Liver (tissue), 8 donors: ENCODE measurements at regions not wholly inside any gene's neighbourhood (a gene's known extent, or its start where the extent isn't known, plus 50 kb on each side); places are given as distances from the start of the nearest gene placed in this dataset.

Experiments used
- DNase-seq: peaks from one replicate; pipeline ENCODE4 v3.0.0-alpha.2; 2017; ENCODE audit warnings: low spot score
- H3K27ac ChIP-seq, 2 donors: one replicate each; pipeline ENCODE4 v1.7.0; 2013; ENCODE audit warnings: inconsistent platforms in 2 of 2, low read length in 2 of 2, control low read depth in 1 of 2, low read depth in 1 of 2, mild to moderate bottlenecking in 1 of 2
- H3K27me3 ChIP-seq, 4 donors: one replicate each; pipeline versions ENCODE4 v1.6.1 to v1.7.0; 2013; ENCODE audit warnings: low read length in 3 of 4, inconsistent platforms in 1 of 4, mild to moderate bottlenecking in 1 of 4, moderate library complexity in 1 of 4; ENCODE audit not compliant: control insufficient read depth in 4 of 4, insufficient read depth in 4 of 4
- H3K36me3 ChIP-seq, 4 donors: one replicate each; pipeline versions ENCODE4 v1.6.1 to v1.7.0; 2013; ENCODE audit warnings: low read length in 3 of 4, mild to moderate bottlenecking in 3 of 4, low read depth in 1 of 4, moderate library complexity in 1 of 4; ENCODE audit not compliant: control insufficient read depth in 4 of 4, insufficient read depth in 3 of 4
- H3K4me1 ChIP-seq, 4 donors: one replicate each; pipeline versions ENCODE4 v1.6.1 to v1.7.0; 2013; ENCODE audit warnings: low read length in 3 of 4, mild to moderate bottlenecking in 3 of 4, moderate library complexity in 1 of 4; ENCODE audit not compliant: control insufficient read depth in 4 of 4, insufficient read depth in 4 of 4
- H3K4me3 ChIP-seq, 3 donors: one replicate each; pipeline versions ENCODE4 v1.6.1 to v1.7.0; 2013; ENCODE audit warnings: low read length in 3 of 3, control low read depth in 1 of 3, low read depth in 1 of 3, mild to moderate bottlenecking in 1 of 3
- H3K9ac ChIP-seq, 2 donors: one replicate each; pipeline ENCODE4 v1.7.0; 2013; ENCODE audit warnings: low read length in 2 of 2, mild to moderate bottlenecking in 2 of 2, moderate library complexity in 2 of 2, control low read depth in 1 of 2, low read depth in 1 of 2
- H3K9me3 ChIP-seq, 4 donors: one replicate each; pipeline versions ENCODE4 v1.6.1 to v1.7.0; 2013; ENCODE audit warnings: low read length in 3 of 4; ENCODE audit not compliant: control insufficient read depth in 4 of 4
- EGR1 ChIP-seq, 2 donors: IDR thresholded peaks; 2 replicates each; pipeline ENCODE4 v1.6.1; 2016 to 2018; ENCODE audit warnings: antibody characterized with exemption in 2 of 2, low read depth in 2 of 2
- FOXA1 ChIP-seq: IDR thresholded peaks from 2 replicates; pipeline ENCODE4 v1.6.1; 2016; ENCODE audit warnings: antibody characterized with exemption
- FOXA2 ChIP-seq: IDR thresholded peaks from 2 replicates; pipeline ENCODE4 v1.6.1; 2016; ENCODE audit warnings: antibody characterized with exemption
- GABPA ChIP-seq, 2 donors: IDR thresholded peaks in 1 of 2; conservative IDR thresholded peaks in 1 of 2; 2 replicates each; pipeline ENCODE4 v1.6.1; 2016; ENCODE audit warnings: antibody characterized with exemption in 2 of 2, mild to moderate bottlenecking in 1 of 2, moderate library complexity in 1 of 2
- HNF4A ChIP-seq, 2 donors: conservative IDR thresholded peaks; 2 replicates each; pipeline ENCODE4 v1.6.1; 2016; ENCODE audit warnings: antibody characterized with exemption in 2 of 2, mild to moderate bottlenecking in 2 of 2
- HNF4G ChIP-seq: IDR thresholded peaks from 2 replicates; pipeline ENCODE4 v1.6.1; 2016; ENCODE audit warnings: antibody characterized with exemption
- JUND ChIP-seq, 2 donors: IDR thresholded peaks; 2 replicates each; pipeline ENCODE4 v1.6.1; 2016; ENCODE audit warnings: antibody characterized with exemption in 2 of 2
- NR2F2 ChIP-seq: IDR thresholded peaks from 2 replicates; pipeline ENCODE4 v1.6.1; 2016; ENCODE audit warnings: antibody characterized with exemption
- RAD21 ChIP-seq, 2 donors: IDR thresholded peaks; 2 replicates each; pipeline ENCODE4 v1.6.1; 2016; ENCODE audit warnings: antibody characterized with exemption in 2 of 2, mild to moderate bottlenecking in 2 of 2
- RXRA ChIP-seq, 2 donors: IDR thresholded peaks; 2 replicates each; pipeline ENCODE4 v1.6.1; 2017 to 2018; ENCODE audit warnings: antibody characterized with exemption in 2 of 2, mild to moderate bottlenecking in 1 of 2
- SP1 ChIP-seq: IDR thresholded peaks from 2 replicates; pipeline ENCODE4 v1.6.1; 2018; ENCODE audit warnings: antibody characterized with exemption, mild to moderate bottlenecking
- TAF1 ChIP-seq: conservative IDR thresholded peaks from 2 replicates; pipeline ENCODE4 v1.6.1; 2016; ENCODE audit warnings: antibody characterized with exemption, mild to moderate bottlenecking
- YY1 ChIP-seq: IDR thresholded peaks from 2 replicates; pipeline ENCODE4 v1.6.1; 2016; ENCODE audit warnings: antibody characterized with exemption, mild to moderate bottlenecking
- WGBS: extraction: QIAGEN DNeasy Blood & Tissue Kit; methylation state at CpG from one replicate; pipeline ENCODE4 v1.1.7; 2013; 5-methylcytosine and 5-hydroxymethylcytosine counted together
- TF ChIP-seq, protein P1 (sequence below): IDR thresholded peaks from 2 replicates; pipeline ENCODE4 v1.6.1; 2016; ENCODE audit warnings: antibody characterized with exemption
- TF ChIP-seq, protein P2 (sequence below): IDR thresholded peaks from 2 replicates; pipeline ENCODE4 v1.6.1; 2016; ENCODE audit warnings: antibody characterized with exemption
- TF ChIP-seq, protein P3 (sequence below): fragments of 150-350 bp; IDR thresholded peaks from 2 replicates; pipeline ENCODE4 v1.5.1; 2017; ENCODE audit warnings: improper control_type of control experiment, low read depth, low read length; ENCODE audit not compliant: missing input control
- TF ChIP-seq, protein P4 (sequence below): IDR thresholded peaks from 2 replicates; pipeline ENCODE4 v1.6.1; 2016; ENCODE audit warnings: antibody characterized with exemption, mild to moderate bottlenecking
- donor health status: healthy.
- donor health status: healthy.
- donor health status: healthy.
- donor health status: healthy.
- donor health status: healthy.

DNA sequence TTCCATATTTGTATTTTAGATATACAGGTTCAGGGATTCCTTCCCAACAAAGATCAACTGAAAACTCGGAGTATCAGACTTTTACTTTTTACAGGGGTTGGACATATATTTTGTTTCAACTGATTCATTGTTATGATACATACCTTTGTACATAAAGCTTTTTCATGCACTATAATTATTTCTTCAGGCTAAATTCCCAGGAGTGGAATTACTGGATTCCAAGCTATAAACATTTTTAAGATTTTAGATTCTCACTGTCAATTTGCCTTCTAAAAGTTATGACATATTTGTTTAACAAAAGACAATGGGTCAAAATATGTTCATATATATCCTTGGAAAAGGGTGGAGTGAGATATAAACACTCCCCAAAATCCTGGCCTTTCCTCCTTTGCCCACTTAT lies 449.0 kb downstream of the PDCD6IP start:
- Histone ChIP-seq H3K36me3 (no peaks in the 10 kb centered on the region), H3K27me3 (no peaks in the 10 kb centered on the region), H3K27ac (no peak overlapping the region), H3K9ac (no peak overlapping the region), H3K4me3 (no peak overlapping the region), H3K9me3 (no peaks in the 10 kb centered on the region), H3K4me1 (no peaks in the 10 kb centered on the region)
- TF ChIP-seq EGR1 (IDR thresholded peaks at IDR 0.05; ENCODE audit: low read depth in 2 of 2) (no peak), JUND (IDR thresholded peaks at IDR 0.05) (no peak), RXRA (IDR thresholded peaks at IDR 0.05) (no peak), FOXA1 (no peak), NR2F2 (no peak), SP1 (no peak)
- DNase-seq, result no peak
- 67% methylated on average over 1 of the region's 1 CpG for WGBS

DNA sequence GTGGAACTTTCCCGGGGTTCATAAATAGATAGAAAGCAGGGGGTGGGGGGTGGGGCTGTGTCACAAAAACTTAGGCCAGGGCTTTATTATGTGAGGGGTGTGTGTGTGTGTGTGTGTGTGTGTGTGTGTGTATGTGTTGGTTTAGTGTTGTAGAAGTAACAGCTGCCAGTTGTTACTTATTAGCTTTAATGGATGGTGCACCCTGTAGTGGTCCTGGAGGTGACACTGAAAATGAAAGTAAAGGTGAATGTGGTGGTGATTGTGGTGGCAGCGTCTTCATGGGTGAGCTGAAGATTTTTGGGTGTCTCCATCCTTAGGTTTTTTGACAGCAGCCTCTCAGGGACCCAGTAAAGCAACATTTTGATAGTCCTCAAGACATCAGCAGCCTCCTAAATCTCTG lies 449.9 kb downstream of the PDCD6IP start:
- no peaks in the 10 kb centered on the region for H3K9me3 ChIP-seq
- H3K4me1 ChIP-seq, result no peaks in the 10 kb centered on the region
- H3K4me3 ChIP-seq, result no peak overlapping the region
- no peak for TF ChIP-seq HNF4A (conservative IDR thresholded peaks at IDR 0.05)
- TF ChIP-seq JUND (IDR thresholded peaks at IDR 0.05), result no peak
- no peak overlapping the region for H3K27ac ChIP-seq
- H3K9ac ChIP-seq, result no peak overlapping the region
- no peaks in the 10 kb centered on the region for H3K36me3 ChIP-seq
- DNase-seq, result no peak
- no peaks in the 10 kb centered on the region for H3K27me3 ChIP-seq
- WGBS, result 79% methylated on average over 2 of the region's 2 CpGs

DNA sequence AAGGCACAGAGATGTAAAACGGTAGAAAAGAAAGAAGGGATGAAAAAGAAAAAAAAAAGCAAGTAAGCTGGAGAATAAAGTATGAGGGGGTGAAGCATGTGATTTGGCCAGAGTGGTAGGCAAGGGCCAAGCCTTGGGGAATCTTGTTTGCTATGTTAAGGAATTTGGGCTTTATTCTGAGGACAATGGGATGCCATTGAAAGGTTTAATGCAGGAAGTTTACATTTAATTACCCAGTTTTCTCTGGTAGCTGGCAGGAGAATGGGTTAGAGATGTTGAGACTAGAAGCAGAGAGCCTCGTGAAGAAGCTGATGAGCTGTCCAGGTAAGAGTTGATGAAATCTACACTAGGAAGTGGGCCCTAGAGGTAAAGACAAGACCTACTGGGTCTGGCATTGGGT lies 455.9 kb downstream of the PDCD6IP start:
- H3K9me3 ChIP-seq, result no peaks in the 10 kb centered on the region
- H3K36me3 ChIP-seq, result no peaks in the 10 kb centered on the region
- no peak overlapping the region for H3K4me3 ChIP-seq
- WGBS, result 59% methylated on average over 2 of the region's 2 CpGs
- no peak overlapping the region for H3K27ac ChIP-seq
- peaks cover 0 to 3% (median 0%) of the 10 kb centered on the region in 4 donors for H3K27me3 ChIP-seq
- TF ChIP-seq, protein P1, sequence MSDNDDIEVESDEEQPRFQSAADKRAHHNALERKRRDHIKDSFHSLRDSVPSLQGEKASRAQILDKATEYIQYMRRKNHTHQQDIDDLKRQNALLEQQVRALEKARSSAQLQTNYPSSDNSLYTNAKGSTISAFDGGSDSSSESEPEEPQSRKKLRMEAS, result no peak
- TF ChIP-seq RAD21 (IDR thresholded peaks at IDR 0.05) (no peak), TAF1 (no peak)
- DNase-seq, result no peak
- no peak overlapping the region for H3K9ac ChIP-seq
- no peaks in the 10 kb centered on the region for H3K4me1 ChIP-seq

DNA sequence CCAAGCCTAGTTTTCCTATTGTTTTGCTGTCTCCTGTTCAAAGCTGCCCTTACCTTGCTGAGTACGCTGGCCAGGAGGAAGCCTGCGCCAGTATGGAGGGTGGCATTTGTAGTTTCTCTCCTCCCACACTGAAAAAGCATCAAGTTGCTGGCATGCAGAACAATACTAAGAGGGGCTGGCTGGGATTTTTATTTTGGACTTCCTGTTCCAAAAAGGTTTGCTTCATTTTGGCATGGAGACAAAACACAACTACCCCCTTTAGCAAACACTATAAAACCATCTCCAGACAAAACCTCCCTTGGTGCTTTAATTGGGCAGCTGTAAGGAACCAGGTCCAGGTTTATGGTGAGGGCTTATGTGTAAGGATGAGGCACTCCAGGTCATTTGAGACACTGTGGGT lies 457.6 kb downstream of the PDCD6IP start:
- no peaks in the 10 kb centered on the region for H3K9me3 ChIP-seq
- DNase-seq, result no peak
- WGBS, result 66% methylated on average over 2 of the region's 2 CpGs
- no peaks in the 10 kb centered on the region for H3K4me1 ChIP-seq
- no peak overlapping the region for H3K4me3 ChIP-seq
- H3K9ac ChIP-seq, result no peak overlapping the region
- H3K27me3 ChIP-seq, result peaks cover 0 to 3% (median 0%) of the 10 kb centered on the region in 4 donors
- H3K36me3 ChIP-seq, result no peaks in the 10 kb centered on the region
- no peak overlapping the region for H3K27ac ChIP-seq
- TF ChIP-seq RAD21 (IDR thresholded peaks at IDR 0.05) (no peak), RXRA (IDR thresholded peaks at IDR 0.05) (no peak), HNF4G (no peak), EGR1 (IDR thresholded peaks at IDR 0.05; ENCODE audit: low read depth in 2 of 2) (no peak), FOXA2 (no peak), SP1 (no peak), GABPA (IDR thresholded peaks at IDR 0.05 in 1 of 2, conservative IDR thresholded peaks at IDR 0.05 in 1 of 2) (no peak), TAF1 (no peak), HNF4A (conservative IDR thresholded peaks at IDR 0.05) (no peak), JUND (IDR thresholded peaks at IDR 0.05) (no peak), FOXA1 (no peak), YY1 (no peak), NR2F2 (no peak)
- TF ChIP-seq, protein P1, result no peak
- TF ChIP-seq, protein P2, sequence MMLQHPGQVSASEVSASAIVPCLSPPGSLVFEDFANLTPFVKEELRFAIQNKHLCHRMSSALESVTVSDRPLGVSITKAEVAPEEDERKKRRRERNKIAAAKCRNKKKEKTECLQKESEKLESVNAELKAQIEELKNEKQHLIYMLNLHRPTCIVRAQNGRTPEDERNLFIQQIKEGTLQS, result no peak
- TF ChIP-seq, protein P3, sequence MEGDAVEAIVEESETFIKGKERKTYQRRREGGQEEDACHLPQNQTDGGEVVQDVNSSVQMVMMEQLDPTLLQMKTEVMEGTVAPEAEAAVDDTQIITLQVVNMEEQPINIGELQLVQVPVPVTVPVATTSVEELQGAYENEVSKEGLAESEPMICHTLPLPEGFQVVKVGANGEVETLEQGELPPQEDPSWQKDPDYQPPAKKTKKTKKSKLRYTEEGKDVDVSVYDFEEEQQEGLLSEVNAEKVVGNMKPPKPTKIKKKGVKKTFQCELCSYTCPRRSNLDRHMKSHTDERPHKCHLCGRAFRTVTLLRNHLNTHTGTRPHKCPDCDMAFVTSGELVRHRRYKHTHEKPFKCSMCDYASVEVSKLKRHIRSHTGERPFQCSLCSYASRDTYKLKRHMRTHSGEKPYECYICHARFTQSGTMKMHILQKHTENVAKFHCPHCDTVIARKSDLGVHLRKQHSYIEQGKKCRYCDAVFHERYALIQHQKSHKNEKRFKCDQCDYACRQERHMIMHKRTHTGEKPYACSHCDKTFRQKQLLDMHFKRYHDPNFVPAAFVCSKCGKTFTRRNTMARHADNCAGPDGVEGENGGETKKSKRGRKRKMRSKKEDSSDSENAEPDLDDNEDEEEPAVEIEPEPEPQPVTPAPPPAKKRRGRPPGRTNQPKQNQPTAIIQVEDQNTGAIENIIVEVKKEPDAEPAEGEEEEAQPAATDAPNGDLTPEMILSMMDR, result no peak
- TF ChIP-seq, protein P4, sequence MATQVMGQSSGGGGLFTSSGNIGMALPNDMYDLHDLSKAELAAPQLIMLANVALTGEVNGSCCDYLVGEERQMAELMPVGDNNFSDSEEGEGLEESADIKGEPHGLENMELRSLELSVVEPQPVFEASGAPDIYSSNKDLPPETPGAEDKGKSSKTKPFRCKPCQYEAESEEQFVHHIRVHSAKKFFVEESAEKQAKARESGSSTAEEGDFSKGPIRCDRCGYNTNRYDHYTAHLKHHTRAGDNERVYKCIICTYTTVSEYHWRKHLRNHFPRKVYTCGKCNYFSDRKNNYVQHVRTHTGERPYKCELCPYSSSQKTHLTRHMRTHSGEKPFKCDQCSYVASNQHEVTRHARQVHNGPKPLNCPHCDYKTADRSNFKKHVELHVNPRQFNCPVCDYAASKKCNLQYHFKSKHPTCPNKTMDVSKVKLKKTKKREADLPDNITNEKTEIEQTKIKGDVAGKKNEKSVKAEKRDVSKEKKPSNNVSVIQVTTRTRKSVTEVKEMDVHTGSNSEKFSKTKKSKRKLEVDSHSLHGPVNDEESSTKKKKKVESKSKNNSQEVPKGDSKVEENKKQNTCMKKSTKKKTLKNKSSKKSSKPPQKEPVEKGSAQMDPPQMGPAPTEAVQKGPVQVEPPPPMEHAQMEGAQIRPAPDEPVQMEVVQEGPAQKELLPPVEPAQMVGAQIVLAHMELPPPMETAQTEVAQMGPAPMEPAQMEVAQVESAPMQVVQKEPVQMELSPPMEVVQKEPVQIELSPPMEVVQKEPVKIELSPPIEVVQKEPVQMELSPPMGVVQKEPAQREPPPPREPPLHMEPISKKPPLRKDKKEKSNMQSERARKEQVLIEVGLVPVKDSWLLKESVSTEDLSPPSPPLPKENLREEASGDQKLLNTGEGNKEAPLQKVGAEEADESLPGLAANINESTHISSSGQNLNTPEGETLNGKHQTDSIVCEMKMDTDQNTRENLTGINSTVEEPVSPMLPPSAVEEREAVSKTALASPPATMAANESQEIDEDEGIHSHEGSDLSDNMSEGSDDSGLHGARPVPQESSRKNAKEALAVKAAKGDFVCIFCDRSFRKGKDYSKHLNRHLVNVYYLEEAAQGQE, result no peak
